ENCODE measurements at regions not wholly inside any gene's neighbourhood (a gene's known extent, or its start where the extent isn't known, plus 50 kb on each side); places are given as distances from the start of the nearest gene placed in this dataset.

- H3K4me3 ChIP-seq (replicated peaks; ENCODE audit: low read depth, low read length), result no peak overlapping the region
- no peak for TF ChIP-seq CTCF (IDR thresholded peaks at IDR 0.05; ENCODE audit: low read depth, low read length, missing control alignments)
- DNase-seq (ENCODE audit: extremely low read depth, low read depth), result peak; percentile 0
These were observed 172.2 kb upstream of the TECRL start for GRCh38 chr4:64581422-64581821.

GRCh38 chr4:64564126-64564525 is 154.9 kb upstream of the TECRL start:
- no peak overlapping the region for H3K4me3 ChIP-seq (replicated peaks; ENCODE audit: low read depth, low read length)
- DNase-seq (ENCODE audit: extremely low read depth, low read depth), result no peak
- TF ChIP-seq CTCF (IDR thresholded peaks at IDR 0.05; ENCODE audit: low read depth, low read length, missing control alignments), result no peak

GRCh38 chr4:64559571-64559970 is 150.3 kb upstream of the TECRL start:
- no peak for DNase-seq (ENCODE audit: extremely low read depth, low read depth)
- TF ChIP-seq CTCF (IDR thresholded peaks at IDR 0.05; ENCODE audit: low read depth, low read length, missing control alignments), result no peak
- no peak overlapping the region for H3K4me3 ChIP-seq (replicated peaks; ENCODE audit: low read depth, low read length)

GRCh38 chr4:64551125-64551524 is 141.9 kb upstream of the TECRL start:
- no peak overlapping the region for H3K4me3 ChIP-seq (replicated peaks; ENCODE audit: low read depth, low read length)
- no peak for TF ChIP-seq CTCF (IDR thresholded peaks at IDR 0.05; ENCODE audit: low read depth, low read length, missing control alignments)
- no peak for DNase-seq (ENCODE audit: extremely low read depth, low read depth)

GRCh38 chr4:64545593-64545992 is 136.3 kb upstream of the TECRL start:
- no peak for DNase-seq (ENCODE audit: extremely low read depth, low read depth)
- no peak overlapping the region for H3K4me3 ChIP-seq (replicated peaks; ENCODE audit: low read depth, low read length)
- TF ChIP-seq CTCF (IDR thresholded peaks at IDR 0.05; ENCODE audit: low read depth, low read length, missing control alignments), result no peak

GRCh38 chr4:64539234-64539849 is 130.1 kb upstream of the TECRL start:
- peak; percentile 22 for DNase-seq (ENCODE audit: extremely low read depth, low read depth)
- H3K4me3 ChIP-seq (replicated peaks; ENCODE audit: low read depth, low read length), result no peak overlapping the region
- TF ChIP-seq CTCF (IDR thresholded peaks at IDR 0.05; ENCODE audit: low read depth, low read length, missing control alignments), result peak; percentile 69

- no peak for TF ChIP-seq CTCF (IDR thresholded peaks at IDR 0.05; ENCODE audit: low read depth, low read length, missing control alignments)
- DNase-seq (ENCODE audit: extremely low read depth, low read depth), result no peak
- H3K4me3 ChIP-seq (replicated peaks; ENCODE audit: low read depth, low read length), result no peak overlapping the region
These were observed 129.0 kb upstream of the TECRL start for GRCh38 chr4:64538219-64538618.
